ENCODE measurements at regions not wholly inside any gene's neighbourhood (a gene's known extent, or its start where the extent isn't known, plus 50 kb on each side); places are given as distances from the start of the nearest gene placed in this dataset.

DNA sequence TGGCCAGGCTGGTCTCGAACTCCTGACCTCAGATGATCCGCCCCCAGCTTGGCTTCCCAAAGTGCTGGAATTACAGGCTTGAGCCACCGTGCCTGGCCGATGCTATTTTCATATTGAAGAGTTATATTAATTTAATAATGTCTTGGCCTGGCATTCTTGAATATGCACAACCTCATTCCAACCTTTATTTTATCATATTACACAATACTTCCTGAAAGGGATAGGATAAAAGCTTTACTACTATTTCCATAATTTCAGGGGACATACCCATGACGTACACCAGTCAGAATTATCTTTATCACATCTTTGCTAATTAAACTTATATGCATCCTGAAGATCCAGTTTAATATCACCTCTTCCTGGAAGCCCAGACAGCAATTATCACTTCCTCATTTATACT, 205.3 kb downstream of the ZIC4 start:
- TF ChIP-seq CTCF (conservative IDR thresholded peaks at IDR 0.05; ENCODE audit: low read depth, low read length): no peak
- TF ChIP-seq BHLHE40 (IDR thresholded peaks at IDR 0.05; ENCODE audit: low read depth, low read length): no peak
- TF ChIP-seq RAD21 (IDR thresholded peaks at IDR 0.05; ENCODE audit: low read length): no peak
